ENCODE measurements at regions not wholly inside any gene's neighbourhood (a gene's known extent, or its start where the extent isn't known, plus 50 kb on each side); places are given as distances from the start of the nearest gene placed in this dataset.

DNA sequence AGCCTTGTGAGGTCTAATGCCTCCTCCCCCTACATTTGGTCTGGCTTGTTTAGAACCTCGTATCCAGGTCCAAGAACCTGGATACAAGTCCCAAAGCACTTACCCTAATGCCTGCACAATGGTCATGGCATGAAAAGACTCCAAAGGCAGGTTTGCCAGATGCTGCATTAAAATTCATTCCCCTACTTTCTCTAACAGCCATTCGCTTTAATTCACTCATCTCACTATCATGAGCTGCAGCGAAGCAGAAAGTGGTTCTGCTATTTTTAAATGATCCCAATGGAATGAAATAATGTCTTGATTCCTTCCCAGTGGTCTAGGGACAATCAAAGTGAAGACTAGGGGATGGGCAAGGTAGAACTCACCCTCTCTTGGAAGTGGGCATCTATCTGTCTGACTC is 72.5 kb upstream of the MAX start:
- no peak for TF ChIP-seq JUN (CRISPR knock-in tag; IDR thresholded peaks at IDR 0.05)
- TF ChIP-seq POLR2A (IDR thresholded peaks at IDR 0.05; ENCODE audit: insufficient read depth in 1 of 2, low read depth in 2 of 2, low read length in 2 of 2): no peak
- TF ChIP-seq ZNF790 (CRISPR knock-in tag; IDR thresholded peaks at IDR 0.05; ENCODE audit: borderline replicate concordance): no peak
- no peak for TF ChIP-seq KDM1A (CRISPR knock-in tag; IDR thresholded peaks at IDR 0.05)
- TF ChIP-seq, protein P1, sequence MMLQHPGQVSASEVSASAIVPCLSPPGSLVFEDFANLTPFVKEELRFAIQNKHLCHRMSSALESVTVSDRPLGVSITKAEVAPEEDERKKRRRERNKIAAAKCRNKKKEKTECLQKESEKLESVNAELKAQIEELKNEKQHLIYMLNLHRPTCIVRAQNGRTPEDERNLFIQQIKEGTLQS (CRISPR knock-in tag; IDR thresholded peaks at IDR 0.05): no peak
- no peak for TF ChIP-seq CHCHD3 (CRISPR knock-in tag; IDR thresholded peaks at IDR 0.05)
- TF ChIP-seq ZNF121 (CRISPR knock-in tag; IDR thresholded peaks at IDR 0.05): no peak
